CD4-positive, alpha-beta T cell treated with Interleukin-15 for 4 hours (primary cell): ENCODE measurements at regions not wholly inside any gene's neighbourhood (a gene's known extent, or its start where the extent isn't known, plus 50 kb on each side); places are given as distances from the start of the nearest gene placed in this dataset.
"Not testable (repeated sequence)": the region's sequence is repeated elsewhere in the genome, so short reads cannot be mapped to it uniquely, and the experiment has no call there.

Experiments
- DNase-seq: peaks from one replicate; pipeline ENCODE4 v3.0.0-alpha.2; 2020; ENCODE audit warnings: low spot score

GRCh38 chr7:113710310-113711096 lies 208.3 kb downstream of the PPP1R3A start:
- peak; percentile 66 for DNase-seq

- no peak for DNase-seq
Measured at GRCh38 chr7:113705439-113705838, 213.4 kb downstream of the PPP1R3A start.

GRCh38 chr7:113698556-113699220 lies 220.1 kb downstream of the PPP1R3A start:
- no peak for DNase-seq

- no peak for DNase-seq
Measured at GRCh38 chr7:113694149-113694548, 224.7 kb downstream of the PPP1R3A start.

- no peak for DNase-seq
Measured at GRCh38 chr7:113684165-113684564, 234.6 kb downstream of the PPP1R3A start.

DNA sequence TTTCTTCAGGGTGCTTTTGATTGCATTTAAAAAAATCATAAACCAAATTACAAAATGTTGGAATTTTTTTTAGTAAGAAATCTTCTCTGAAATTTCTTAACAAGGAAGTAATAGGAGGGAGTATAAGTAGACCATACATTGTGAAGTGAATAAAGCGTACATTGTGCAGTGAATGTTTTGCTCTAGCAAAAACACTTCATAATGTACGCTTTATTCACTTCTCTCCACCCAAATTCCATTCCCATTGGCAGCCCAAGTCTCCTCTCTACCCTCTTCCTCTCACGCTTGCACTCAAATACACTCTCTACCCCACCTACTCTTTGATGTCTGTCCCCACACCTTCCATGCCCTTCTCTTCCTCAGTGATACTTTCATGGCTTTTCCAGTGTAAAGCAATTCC lies 241.0 kb downstream of the PPP1R3A start:
- no peak for DNase-seq

GRCh38 chr7:113664867-113665266 lies 253.9 kb downstream of the PPP1R3A start:
- DNase-seq, result no peak

- DNase-seq, result no peak
Measured at GRCh38 chr7:113659416-113659815, 259.4 kb downstream of the PPP1R3A start.

DNA sequence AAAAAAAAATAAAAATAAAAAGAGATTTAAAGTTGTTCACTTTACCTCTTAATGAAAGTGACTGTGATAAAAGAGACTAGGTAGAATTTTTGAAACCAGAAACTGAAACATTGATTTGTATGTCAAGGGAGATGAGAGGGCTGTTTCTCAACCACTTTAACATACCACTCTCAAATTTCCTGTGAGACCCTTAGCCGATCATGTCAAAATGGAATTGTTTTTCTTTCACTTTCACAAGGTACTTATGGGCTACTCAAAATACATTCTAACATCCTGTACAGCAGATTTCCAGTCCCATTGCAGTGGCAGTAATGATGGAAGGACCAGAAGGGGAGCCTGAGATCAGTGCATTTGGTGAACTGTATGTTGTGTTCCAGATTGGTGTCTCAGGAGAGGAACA lies 261.2 kb downstream of the PPP1R3A start:
- DNase-seq, result no peak

DNA sequence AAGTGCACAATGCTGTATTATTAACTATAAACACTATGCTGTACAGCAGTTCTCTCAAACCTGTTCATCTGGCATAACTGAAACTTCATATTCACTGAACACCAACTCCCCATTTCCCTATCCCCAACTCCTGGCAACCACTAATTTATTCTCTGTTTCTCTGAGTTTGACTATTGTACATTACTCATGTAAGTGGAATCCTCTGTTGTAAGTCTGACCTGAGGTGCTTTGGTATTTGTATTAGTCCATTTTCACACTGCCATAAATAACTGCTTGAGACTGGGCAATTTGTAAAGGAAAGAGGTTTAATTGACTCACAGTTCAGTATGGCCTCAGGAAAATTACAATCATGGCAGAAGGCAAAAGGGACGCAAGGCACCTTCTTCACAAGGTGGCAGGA lies 266.3 kb downstream of the PPP1R3A start:
- no peak for DNase-seq

DNA sequence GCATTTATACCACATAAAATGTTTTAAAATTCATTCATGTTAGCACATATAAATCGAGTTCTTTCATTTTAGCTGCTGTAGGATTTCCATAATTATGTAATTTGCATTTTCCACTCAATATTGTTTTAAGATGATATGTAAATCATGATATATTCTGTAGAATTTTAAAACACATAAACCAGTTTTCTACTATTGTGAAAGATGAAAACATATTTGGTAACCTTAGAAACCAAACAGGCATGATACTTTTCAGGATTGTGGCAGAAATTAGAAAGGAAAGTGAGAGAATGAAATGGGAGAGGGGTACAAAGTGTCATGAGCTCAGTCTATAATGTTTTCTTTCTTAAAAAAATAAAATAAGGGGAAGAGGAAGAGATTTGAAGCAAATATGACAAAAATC lies 269.3 kb downstream of the PPP1R3A start:
- no peak for DNase-seq

DNA sequence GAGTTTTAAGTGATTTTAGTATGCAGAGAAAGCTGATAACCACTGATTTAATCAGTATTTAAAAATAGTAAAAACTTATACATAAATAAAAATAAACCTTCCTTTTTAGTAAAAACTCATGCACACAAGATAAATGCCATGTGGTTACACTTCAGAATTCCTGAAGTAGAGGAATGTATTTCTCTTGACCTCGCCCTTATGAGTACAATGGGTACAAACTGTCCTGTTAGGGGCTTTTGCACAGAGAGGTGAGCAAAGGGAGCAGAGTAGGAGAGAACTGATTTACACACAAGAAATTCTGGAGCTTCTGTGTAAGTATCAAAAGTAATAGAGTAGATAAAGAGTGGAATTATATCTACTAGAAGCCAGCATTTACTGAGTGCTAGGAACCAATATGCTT lies 279.6 kb downstream of the PPP1R3A start:
- DNase-seq, result no peak

- no peak for DNase-seq
Measured at GRCh38 chr7:113636727-113637421, 281.9 kb downstream of the PPP1R3A start.

GRCh38 chr7:113635492-113635891 lies 283.3 kb downstream of the PPP1R3A start:
- no peak for DNase-seq

GRCh38 chr7:113633073-113633472 lies 285.7 kb downstream of the PPP1R3A start:
- DNase-seq, result no peak

DNA sequence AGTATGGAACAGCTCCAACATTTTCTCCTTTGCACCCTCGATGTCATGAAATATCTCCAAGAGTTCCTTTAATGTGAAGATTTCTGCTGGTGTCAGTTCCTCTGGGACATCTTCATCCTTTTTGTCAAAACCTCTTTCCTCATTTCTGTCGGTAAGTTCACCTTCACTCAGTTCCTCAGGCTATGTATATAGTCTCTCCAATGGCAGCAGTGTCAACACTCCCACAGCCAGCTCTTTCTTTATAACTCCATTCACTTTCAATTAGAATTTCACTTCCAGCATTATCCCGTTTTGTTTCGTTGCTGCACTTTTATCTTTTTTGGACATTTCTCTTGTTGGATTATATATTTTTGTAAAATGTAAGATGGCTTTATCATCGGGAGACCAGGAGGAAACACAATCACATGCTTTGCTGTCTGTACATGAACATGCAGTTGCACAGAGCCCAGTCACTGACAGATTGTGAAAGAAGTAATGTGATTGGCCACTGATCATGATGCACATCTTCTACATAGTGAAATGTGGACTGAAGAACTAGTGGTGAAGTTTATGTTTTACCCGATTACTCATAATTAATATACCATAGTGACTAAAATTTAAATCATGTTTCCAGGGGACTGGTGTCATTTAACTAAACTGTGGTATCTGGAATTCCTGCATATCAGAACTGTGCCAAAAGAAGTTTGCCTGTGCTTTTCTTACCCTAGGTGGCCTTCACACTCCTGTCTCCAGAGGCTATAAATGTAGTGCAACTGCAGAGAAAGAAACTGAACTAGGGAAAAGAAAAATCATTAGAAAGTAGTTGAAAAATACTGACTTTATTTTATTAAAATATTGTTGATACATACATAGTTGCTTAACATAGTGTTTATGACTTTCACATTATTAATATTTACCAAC lies 289.6 kb downstream of the PPP1R3A start:
- no peak for DNase-seq

DNA sequence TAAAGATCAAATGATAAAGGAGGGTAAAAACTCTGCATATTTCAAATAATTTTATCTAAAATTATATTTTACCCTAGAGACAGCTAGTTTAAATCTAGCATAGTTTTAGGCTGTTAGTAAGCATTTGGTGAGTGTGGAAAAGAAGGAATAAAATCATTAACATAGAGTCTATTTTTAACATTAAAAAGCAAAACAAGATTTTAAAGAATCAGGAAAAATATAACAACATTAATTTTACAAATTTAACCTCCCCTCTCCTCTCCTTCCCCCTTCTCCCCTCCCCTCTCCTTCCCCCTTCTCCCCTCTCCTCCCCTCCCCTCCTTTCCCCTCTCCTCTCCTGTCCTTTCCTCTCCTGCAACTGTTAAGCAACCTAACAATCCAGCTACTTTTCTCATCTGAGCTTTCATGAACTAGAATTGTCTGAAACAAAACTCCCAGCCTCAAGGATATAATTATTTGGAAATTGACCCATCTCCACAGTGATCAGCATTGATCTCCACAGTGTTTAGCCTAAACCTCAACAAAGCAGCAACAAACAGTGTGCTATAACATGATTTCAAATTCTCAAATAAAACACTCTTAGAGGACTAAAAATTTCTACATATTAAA lies 293.2 kb downstream of the PPP1R3A start:
- no peak for DNase-seq

DNA sequence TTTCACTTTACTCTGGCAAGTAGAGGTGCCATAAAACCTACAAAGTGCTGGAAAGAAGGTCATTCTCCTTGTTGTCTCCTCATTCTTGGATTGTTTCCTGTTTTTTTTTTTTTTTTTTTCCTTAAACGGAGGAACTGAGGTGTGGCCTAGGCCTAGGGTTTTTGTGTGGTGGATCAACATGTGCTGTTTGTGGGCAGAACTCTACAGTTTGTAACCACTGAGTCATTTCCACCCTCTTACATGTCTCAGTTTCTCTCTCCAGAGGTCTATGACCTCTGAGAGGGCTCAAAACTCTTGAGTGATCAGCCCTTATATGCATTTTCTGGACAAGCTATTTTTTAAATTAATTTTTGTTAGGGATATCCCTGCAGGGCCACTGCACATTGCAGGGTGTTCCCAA lies 296.0 kb downstream of the PPP1R3A start:
- DNase-seq, result no peak

DNA sequence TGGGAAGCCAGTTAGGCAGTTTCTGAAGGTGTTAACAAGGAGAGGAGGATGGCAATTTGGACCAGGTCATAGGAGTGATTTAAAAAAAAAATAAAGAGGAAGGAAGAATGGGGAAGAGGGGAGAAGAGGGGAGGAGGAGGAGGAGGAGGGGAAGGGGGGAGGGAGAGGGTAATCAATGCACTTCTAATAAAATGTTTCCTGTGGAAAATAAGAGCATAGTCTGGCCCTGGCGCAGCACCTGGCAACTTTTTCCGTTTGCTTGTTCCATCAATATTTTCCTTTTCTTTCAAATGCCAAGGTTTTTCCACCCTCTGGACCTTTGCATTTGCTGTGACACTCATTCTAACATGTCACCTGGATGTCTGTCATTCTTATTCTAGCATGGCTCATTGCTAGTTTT lies 308.2 kb downstream of the PPP1R3A start:
- DNase-seq, result no peak

DNA sequence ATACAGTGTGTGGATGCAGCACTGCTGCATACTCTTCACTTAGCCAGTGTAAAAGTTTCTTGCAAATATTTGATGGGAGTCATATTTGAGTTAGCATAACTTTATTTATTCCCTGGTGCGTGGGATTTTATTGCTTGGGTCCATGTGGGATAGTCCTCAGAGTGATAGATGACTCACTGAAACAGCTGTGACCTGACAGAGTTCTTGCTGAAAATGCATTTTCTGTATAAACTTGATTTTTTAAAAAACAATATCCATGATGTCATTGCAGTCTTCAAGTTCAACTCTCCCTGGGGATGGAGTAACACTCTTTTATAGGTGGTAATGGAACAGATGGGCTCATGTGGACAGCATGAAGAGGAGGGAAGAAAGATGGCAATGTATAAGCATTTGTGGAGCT lies 310.0 kb downstream of the PPP1R3A start:
- no peak for DNase-seq

DNA sequence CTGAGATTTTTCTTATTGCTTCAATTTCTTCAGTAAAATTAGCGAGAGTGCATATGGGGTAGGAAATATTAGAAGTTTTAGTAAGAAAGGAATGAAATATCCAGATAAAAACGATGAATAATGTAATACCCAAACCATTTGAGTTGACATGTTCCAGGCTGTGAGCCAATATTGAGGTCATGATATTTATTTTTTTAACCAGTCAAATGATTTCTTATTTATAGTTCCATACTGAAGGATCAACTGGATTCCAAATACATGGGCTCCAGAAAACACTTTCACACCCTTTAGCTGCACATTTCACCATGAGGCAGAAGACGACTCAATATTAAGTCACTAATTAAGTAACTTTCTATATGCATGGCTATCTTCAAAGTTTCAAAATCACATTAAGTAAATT lies 312.5 kb downstream of the PPP1R3A start:
- no peak for DNase-seq

- DNase-seq, result not testable (repeated sequence)
Measured at GRCh38 chr7:113600428-113600827, 318.4 kb downstream of the PPP1R3A start.
